GM19438 (cell line): ENCODE measurements at regions not wholly inside any gene's neighbourhood (a gene's known extent, or its start where the extent isn't known, plus 50 kb on each side); places are given as distances from the start of the nearest gene placed in this dataset.

Experiments used
- ATAC-seq: cut with Tn5 transposase; IDR thresholded peaks from one replicate; pipeline ENCODE4 v1.9.1; 2021; ENCODE audit warnings: low read depth; ENCODE audit not compliant: unreplicated experiment

DNA sequence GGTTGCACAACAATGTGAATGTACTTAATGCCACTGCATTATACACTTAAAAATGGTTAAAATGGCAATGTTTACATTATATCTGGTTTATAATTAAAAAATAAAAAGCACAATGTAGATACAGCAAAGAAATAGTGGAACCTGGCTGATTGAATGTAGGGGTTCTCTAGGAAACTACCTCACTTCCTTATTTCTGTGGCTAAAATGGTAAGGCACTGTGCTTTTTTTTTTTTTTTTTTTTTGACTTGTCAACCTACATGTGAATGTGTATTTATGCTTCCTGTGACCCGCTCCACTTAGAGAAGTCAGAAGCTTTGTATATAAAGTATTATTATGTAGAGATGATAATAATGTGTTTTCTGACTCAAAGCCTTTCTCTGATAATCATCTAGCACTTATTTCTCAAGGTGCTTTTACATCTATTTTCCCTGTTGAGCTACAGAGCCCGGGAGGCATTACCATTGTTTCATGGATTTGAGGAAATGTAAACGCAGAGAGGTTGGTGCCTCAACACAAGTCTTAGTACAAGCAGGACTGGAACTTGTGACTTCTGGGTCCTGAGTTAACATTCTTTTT is 55.0 kb downstream of the SOX4 start:
- peak; percentile 78 for ATAC-seq

- no peak for ATAC-seq
Observed at GRCh38 chr6:21653323-21653722, 59.8 kb downstream of the SOX4 start.

DNA sequence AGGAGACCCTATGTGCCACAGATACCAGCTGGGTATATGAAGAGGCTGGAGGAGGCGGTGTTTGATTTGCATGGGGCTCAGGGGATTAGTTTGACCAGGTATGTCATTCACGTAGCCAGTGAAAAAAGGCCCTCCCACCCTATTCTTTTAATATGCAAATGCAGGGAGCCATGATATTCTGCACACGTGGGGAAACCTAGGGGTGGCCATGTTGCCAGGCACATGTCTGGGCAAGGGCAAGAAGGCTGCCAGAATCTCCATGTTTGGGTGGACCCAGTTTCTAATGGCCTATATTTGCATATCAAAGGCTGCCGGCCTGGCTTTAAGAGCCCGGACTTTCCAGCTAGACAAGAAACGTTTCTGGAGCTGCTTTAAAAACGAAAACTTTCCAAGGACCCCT is 60.4 kb downstream of the SOX4 start:
- ATAC-seq, result no peak

DNA sequence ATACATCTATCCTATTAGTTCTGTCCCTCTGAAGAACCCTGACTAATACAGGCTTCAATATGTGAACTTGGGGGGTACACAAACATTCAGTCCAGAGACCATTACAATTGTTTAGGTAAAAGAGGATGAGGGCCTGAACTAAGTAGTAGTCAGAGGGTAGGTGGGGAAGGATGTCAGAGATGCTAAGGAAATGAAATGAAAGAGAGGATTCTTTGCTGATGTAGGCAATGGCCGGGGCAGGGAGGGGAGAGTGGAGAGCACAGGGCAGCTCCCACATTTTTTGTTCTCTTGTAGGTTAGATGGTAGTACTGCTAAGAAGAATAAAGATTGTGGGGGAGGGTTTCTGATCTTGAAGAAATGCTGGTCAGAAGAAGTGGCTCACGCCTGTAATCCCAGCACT is 60.8 kb downstream of the SOX4 start:
- no peak for ATAC-seq

- no peak for ATAC-seq
Observed at GRCh38 chr6:21663966-21664313, 70.4 kb downstream of the SOX4 start.

DNA sequence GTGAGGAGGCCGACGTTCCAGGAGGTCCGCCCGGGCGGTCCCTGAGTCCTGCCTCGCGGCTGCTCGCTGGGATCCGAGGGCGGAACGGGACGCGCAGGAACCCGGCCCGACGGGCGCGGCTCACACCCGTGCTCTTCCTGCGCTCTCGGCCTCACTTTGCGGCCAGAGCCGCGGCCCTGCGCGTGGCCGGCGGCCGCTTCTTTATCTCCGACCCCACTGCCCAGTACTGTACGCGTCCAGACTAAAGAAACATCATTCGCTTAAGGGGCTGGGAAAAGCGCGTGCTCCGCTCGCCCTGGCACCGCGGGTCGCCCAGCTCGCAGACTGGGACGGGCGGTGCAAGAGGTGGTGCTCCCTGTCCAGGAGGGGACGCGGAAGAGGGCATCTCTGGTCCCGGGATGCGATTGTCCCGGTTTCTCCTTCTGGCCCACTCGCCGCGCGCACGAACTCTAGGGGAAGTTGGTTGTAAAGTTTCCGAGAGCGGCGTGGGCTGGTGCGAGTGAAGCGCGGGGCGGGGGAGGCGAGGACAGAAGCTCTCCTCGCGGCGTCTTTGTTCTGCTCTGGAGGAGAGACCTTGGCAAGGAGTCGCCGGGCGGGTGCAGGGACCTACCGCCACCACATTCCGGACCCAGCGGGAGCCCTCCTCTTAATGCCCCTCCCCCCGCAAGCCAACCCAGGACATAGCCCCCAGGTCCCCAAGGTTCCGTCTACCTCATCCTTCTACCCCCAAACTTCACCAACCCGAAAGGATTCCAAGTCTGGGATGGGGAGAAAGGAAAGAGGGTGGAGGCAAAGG is 71.0 kb downstream of the SOX4 start:
- no peak for ATAC-seq

GRCh38 chr6:21665110-21665391 is 71.5 kb downstream of the SOX4 start:
- no peak for ATAC-seq

DNA sequence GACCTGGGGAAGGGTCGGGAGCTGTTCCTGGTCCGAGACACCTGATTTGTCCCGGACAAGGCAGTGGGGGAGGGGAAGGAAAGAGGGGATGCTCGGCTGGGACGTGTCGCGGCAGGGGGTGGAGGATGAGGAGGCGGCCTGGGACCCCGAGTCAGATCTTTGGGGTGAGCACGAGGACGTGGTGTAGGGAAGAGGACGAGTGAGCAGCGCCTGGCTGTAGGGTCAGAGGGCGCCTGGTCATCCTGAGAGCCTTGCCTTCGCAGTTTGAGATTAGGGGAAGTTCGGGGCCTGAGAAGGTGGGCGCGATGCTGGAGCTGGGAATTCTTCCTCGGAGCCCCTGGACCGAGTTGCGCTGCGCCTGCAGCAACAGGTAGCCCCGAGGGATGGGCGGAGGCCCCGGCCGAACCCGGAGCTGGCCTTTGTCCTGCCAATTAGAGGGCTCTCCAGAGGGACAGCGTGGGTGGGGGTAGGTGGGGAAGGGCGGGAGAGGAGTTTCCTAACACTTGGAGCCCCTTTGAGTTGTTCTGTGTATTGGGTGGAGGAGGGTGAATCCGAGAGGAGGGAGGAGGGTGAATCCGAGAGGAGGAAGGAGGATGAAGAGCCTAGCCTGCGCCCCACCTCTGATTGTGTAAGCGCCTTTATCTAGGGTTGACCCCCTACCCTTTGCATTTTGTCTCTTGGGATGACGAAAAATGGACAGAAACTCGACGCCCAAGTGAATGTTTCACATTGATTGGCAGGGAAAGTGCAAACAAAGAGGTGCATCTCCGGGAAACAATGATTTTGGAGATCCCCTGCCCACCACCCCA is 72.0 kb downstream of the SOX4 start:
- ATAC-seq, result no peak

GRCh38 chr6:21666201-21666691 is 72.7 kb downstream of the SOX4 start:
- ATAC-seq, result no peak

GRCh38 chr6:21666853-21667681 is 73.5 kb downstream of the SOX4 start:
- no peak for ATAC-seq

DNA sequence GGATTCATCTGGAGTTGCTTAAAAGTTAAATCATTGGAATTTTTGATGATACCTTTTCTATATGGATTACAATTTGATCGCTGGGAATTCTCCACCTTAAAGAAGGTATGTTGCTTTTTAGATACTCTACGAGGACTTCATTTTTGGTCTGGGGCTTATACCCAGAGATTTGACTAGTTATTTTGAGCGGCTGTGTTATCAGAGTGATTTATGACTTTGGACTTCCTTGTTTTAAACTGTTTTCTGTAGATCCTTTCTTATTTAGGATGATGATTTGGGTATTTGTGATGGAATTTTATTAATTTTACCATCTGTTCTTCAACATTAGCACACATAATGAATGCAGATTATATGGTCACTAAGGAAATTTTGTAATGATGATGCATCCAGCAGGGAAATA is 75.2 kb downstream of the SOX4 start:
- no peak for ATAC-seq

GRCh38 chr6:21676769-21677168 is 83.2 kb downstream of the SOX4 start:
- ATAC-seq, result no peak

DNA sequence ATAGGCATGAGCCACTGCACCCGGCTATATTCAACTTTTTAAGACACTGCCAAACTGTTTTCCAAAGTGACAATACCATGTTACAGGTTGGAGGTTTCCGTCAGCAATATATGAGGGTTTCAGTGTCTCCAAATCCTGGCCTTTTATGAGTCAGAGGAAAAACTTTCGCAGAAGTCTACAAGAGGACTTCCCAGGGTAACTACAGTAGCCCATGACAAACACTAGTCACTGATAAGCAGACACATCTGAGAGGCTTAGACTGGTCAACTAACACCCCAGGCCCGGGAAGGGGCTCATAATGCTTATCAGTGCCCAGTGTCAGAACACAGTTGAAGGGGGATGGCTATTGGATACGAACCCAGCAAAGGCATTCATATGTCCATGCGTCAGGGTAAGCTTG is 85.4 kb downstream of the SOX4 start:
- no peak for ATAC-seq

DNA sequence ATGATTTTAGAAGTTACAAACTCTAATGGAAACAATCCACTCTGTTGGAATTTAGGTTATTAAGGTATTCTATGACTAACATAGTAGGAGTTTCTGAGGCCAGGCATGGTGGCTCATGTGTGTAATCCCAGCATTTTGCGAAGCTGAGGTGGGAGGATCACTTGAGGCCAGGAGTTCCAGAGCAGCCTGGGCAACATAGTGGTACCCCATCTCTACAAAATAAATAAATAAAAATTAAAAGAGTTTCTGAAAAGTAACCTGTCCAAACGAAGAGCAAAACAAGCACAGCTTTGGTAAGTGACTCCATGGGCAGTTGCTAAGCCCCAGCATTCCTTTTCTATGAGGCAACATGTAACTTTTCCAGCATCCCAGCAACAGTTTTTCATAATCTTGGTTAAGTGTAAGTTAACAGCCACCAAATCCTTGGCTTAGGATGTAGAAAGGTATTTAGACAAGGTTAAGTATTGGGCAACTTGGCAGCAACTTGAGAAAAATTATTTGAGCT is 86.3 kb downstream of the SOX4 start:
- no peak for ATAC-seq

GRCh38 chr6:21680611-21681010 is 87.1 kb downstream of the SOX4 start:
- ATAC-seq, result no peak

- ATAC-seq, result no peak
Observed at GRCh38 chr6:21690489-21690888, 96.9 kb downstream of the SOX4 start.

- ATAC-seq, result no peak
Observed at GRCh38 chr6:21691685-21692346, 98.3 kb downstream of the SOX4 start.

DNA sequence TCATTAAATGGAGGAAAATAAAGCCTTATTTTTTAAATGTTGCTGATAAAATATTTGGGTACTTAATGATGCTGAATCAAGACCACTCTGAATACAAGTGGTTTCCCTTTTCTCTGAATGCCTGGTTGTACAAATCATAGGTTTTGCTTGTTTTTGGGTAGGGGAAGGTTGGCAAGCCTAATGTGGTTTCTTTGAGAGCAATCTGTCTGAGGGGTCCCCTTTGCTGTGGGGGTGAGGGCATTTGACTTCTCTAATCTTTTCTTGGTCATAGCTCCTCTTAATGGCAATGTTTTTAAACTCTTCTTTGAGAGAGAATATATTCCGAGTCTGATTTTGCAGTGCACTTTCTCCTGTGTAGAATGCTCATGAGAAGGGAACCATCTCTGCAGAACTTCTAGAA is 99.2 kb downstream of the SOX4 start:
- no peak for ATAC-seq

DNA sequence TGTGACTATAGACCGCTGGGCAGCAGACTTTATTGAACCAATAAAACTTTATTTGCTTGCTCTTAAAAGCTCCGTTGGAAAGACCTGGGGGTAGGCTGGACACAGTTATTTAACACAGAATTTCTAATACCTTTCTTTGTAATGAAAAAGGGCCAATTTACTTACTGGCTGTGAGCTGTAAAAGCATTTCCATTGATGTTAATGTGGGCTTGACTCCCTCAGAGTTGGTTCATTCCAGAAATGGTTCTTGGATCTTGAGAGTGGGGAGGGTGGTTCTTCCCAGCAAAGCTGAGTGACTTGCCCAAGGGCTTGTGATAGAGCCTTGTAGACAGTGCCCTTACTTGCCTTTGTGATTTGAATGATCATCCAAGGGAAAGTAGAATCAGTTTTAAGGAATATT is 100.6 kb downstream of the SOX4 start:
- ATAC-seq, result no peak
